CD14-positive monocyte (primary cell): ENCODE measurements at regions not wholly inside any gene's neighbourhood (a gene's known extent, or its start where the extent isn't known, plus 50 kb on each side); places are given as distances from the start of the nearest gene placed in this dataset.
A peak's percentile ranks its signal among the peaks of the same experiment; 100 is the strongest.

Source experiments
- DNase-seq, 3 donors: peaks; one replicate each; pipeline ENCODE4 v3.0.0-alpha.2; 2011 to 2022
- H2AFZ ChIP-seq: 2 replicates; pipeline ENCODE4 v1.6.0; 2012; ENCODE audit warnings: mild to moderate bottlenecking, low read depth, low read length, inconsistent platforms; ENCODE audit not compliant: insufficient read depth, poor library complexity, severe bottlenecking
- H3K27ac ChIP-seq, 2 donors: 1 replicate in 1 of 2; 2 replicates in 1 of 2; pipeline ENCODE4 v1.5.1; 2012 to 2013; ENCODE audit warnings: low read length in 2 of 2, control low read depth in 1 of 2, inconsistent platforms in 1 of 2, low read depth in 1 of 2, mild to moderate bottlenecking in 1 of 2
- H3K27me3 ChIP-seq, 2 donors: one replicate each; pipeline versions ENCODE4 v1.6.0 to v1.6.1; 2011 to 2013; ENCODE audit warnings: low read length in 2 of 2; ENCODE audit not compliant: control insufficient read depth in 2 of 2, insufficient read depth in 2 of 2
- H3K36me3 ChIP-seq, 2 donors: replicated peaks in 1 of 2; 1 replicate in 1 of 2; 2 replicates in 1 of 2; pipeline versions ENCODE4 v1.5.1 to v1.6.1; 2012 to 2013; ENCODE audit warnings: low read length in 2 of 2, control low read depth in 1 of 2, inconsistent platforms in 1 of 2, mild to moderate bottlenecking in 1 of 2; ENCODE audit not compliant: insufficient read depth in 2 of 2, control insufficient read depth in 1 of 2
- H3K4me1 ChIP-seq, 2 donors: 1 replicate in 1 of 2; 2 replicates in 1 of 2; pipeline versions ENCODE4 v1.5.1 to v1.6.1; 2012 to 2013; ENCODE audit warnings: low read length in 2 of 2, control low read depth in 1 of 2, inconsistent platforms in 1 of 2, mild to moderate bottlenecking in 1 of 2, moderate library complexity in 1 of 2; ENCODE audit not compliant: insufficient read depth in 2 of 2, control insufficient read depth in 1 of 2
- H3K4me2 ChIP-seq: replicated peaks from 2 replicates; pipeline ENCODE3; 2012; ENCODE audit warnings: low read length, moderate library complexity, mild to moderate bottlenecking; ENCODE audit not compliant: poor library complexity, severe bottlenecking; ENCODE audit errors: extremely low read depth
- H3K4me3 ChIP-seq, 3 experiments: fragments of 200-600 bp in 1 of 3; sonication (generic) in 1 of 3; replicated peaks in 1 of 3; 1 replicate in 2 of 3; 2 replicates in 1 of 3; pipeline ENCODE4 v1.5.1; 2011 to 2013; ENCODE audit warnings: low read length in 3 of 3, mild to moderate bottlenecking in 3 of 3, control low read depth in 2 of 3, low read depth in 2 of 3, inconsistent platforms in 1 of 3, moderate library complexity in 1 of 3
- H3K79me2 ChIP-seq: 2 replicates; pipeline ENCODE4 v1.6.0; 2012; ENCODE audit warnings: mild to moderate bottlenecking, control low read depth, inconsistent platforms, low read length, moderate library complexity; ENCODE audit not compliant: insufficient read depth
- H3K9ac ChIP-seq: 2 replicates; pipeline ENCODE4 v1.6.0; 2017; ENCODE audit warnings: low read length, mild to moderate bottlenecking; ENCODE audit not compliant: insufficient read depth, poor library complexity, severe bottlenecking
- H3K9me3 ChIP-seq, 2 donors: replicated peaks in 1 of 2; 1 replicate in 1 of 2; 2 replicates in 1 of 2; pipeline versions ENCODE4 v1.5.1 to v1.6.1; 2012 to 2013; ENCODE audit warnings: low read length in 2 of 2, control low read depth in 1 of 2; ENCODE audit not compliant: control insufficient read depth in 1 of 2, insufficient read depth in 1 of 2
- H4K20me1 ChIP-seq: 2 replicates; pipeline ENCODE4 v1.6.0; 2012; ENCODE audit warnings: mild to moderate bottlenecking, low read length, control low read depth, moderate library complexity; ENCODE audit not compliant: insufficient read depth
- H3K27ac Mint-ChIP-seq, 7 donors: one replicate each; pipeline ENCODE4 v1.8.0; 2020; ENCODE audit warnings: mild to moderate bottlenecking in 7 of 7, mixed read lengths in 7 of 7, moderate library complexity in 6 of 7, inconsistent platforms in 2 of 7
- H3K27me3 Mint-ChIP-seq, 3 donors: one replicate each; pipeline ENCODE4 v1.8.0; 2021 to 2022; ENCODE audit warnings: low read depth in 3 of 3, mild to moderate bottlenecking in 3 of 3, mixed read lengths in 3 of 3, moderate library complexity in 3 of 3, inconsistent platforms in 1 of 3
- H3K36me3 Mint-ChIP-seq, 2 donors: one replicate each; pipeline ENCODE4 v1.8.0; 2020; ENCODE audit warnings: mixed read lengths in 2 of 2, inconsistent platforms in 1 of 2, mild to moderate bottlenecking in 1 of 2
- H3K4me1 Mint-ChIP-seq: one replicate; pipeline ENCODE4 v1.8.0; 2020; ENCODE audit warnings: mild to moderate bottlenecking, mixed read lengths
- H3K4me3 Mint-ChIP-seq, 2 donors: one replicate each; pipeline ENCODE4 v1.8.0; 2020; ENCODE audit warnings: mild to moderate bottlenecking in 2 of 2, mixed read lengths in 2 of 2, moderate library complexity in 1 of 2
- H3K9me3 Mint-ChIP-seq, 7 donors: one replicate each; pipeline ENCODE4 v1.8.0; 2020 to 2022; ENCODE audit warnings: mixed read lengths in 7 of 7, mild to moderate bottlenecking in 6 of 7, moderate library complexity in 6 of 7, inconsistent platforms in 2 of 7
- CTCF ChIP-seq: fragments of 200-600 bp; IDR thresholded peaks from one replicate; pipeline ENCODE4 v1.8.0; 2022; ENCODE audit warnings: antibody characterized with exemption, mild to moderate bottlenecking
- WGBS: methylation state at CpG from one replicate; pipeline ENCODE4 v1.1.5; 2013; ENCODE audit warnings: missing lambda C conversion rate; ENCODE audit not compliant: insufficient coverage; 5-methylcytosine and 5-hydroxymethylcytosine counted together
- intact Hi-C, 2 donors: fragments of 100-400 bp; cut with micrococcal nuclease; formaldehyde crosslinking; loops; one replicate each; pipeline versions ENCODE4 v1.15.0 to v1.15.1; 2023

DNA sequence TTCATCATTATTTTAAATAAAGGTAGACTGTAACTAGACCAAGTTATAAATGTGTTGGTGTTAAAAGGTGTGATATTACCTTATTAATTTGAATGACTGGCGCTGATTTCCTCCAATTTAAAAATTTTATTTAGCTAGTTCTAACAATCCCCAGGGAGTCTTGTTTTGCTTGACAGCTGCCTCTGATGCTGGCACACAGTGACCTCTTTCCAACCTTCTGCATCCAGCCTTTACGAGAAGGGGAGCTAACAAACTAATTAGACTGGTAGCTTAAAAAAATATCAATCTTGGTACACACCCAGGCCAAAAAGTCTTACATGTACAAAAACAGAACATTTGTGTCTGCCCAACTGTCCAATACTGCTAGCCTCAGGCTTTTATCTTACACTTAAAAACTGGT, 51.8 kb upstream of the ENPEP start:
- H3K27me3 ChIP-seq: no peaks in the 10 kb centered on the region
- H3K4me1 ChIP-seq: no peaks in the 10 kb centered on the region
- H3K79me2 ChIP-seq: no peaks in the 10 kb centered on the region
- H2AFZ ChIP-seq: no peak overlapping the region
- no peak overlapping the region for H3K27ac ChIP-seq
- no peak overlapping the region for H3K4me2 ChIP-seq
- no peak for TF ChIP-seq CTCF
- no peak overlapping the region for H3K9ac ChIP-seq
- no peak for DNase-seq
- H4K20me1 ChIP-seq: no peaks in the 10 kb centered on the region
- H3K9me3 Mint-ChIP-seq: peaks cover 0 to 12% (median 5%) of the 10 kb centered on the region in 7 donors
- no peak overlapping the region for H3K27ac Mint-ChIP-seq
- H3K36me3 ChIP-seq: no peaks in the 10 kb centered on the region
- H3K4me3 ChIP-seq: no peak overlapping the region
- peaks cover 0 to 4% of the 10 kb centered on the region in 2 donors for H3K9me3 ChIP-seq
- peaks cover 8 to 15% (median 11%) of the 10 kb centered on the region in 3 donors for H3K27me3 Mint-ChIP-seq
- intact Hi-C loops: no loop called here
- H3K36me3 Mint-ChIP-seq: no peaks in the 10 kb centered on the region
- no peak overlapping the region for H3K4me3 Mint-ChIP-seq
- H3K4me1 Mint-ChIP-seq: no peaks in the 10 kb centered on the region
- WGBS: no CpG with 5 or more reads among the region's 2 CpGs

DNA sequence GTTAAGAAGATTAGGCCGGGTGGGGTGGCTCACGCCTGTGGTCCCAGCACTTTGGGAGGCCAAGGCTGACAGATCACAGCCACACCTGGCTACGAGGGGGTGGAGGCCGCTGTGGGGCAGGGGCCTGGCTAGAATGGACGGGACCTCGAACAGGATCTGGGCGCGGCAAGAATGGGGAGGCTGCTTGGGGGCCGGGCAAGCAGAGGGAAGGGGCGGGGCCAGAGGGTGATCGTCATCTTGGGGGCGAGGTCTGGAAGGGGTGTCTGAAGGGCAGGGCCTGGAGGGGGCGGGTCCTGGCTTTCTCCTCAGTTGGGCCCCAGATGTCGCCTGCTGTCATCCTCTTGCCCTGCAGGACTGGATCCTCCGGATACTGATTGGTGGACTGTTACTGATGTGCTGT, 57.3 kb upstream of the ENPEP start:
- Histone ChIP-seq H3K4me3 (no peak overlapping the region), H2AFZ (no peak overlapping the region), H3K4me2 (no peak overlapping the region), H3K9me3 (peaks cover 0 to 5% of the 10 kb centered on the region in 2 donors), H4K20me1 (no peaks in the 10 kb centered on the region), H3K4me1 (no peaks in the 10 kb centered on the region), H3K9ac (no peak overlapping the region), H3K27ac (no peak overlapping the region), H3K36me3 (no peaks in the 10 kb centered on the region), H3K27me3 (no peaks in the 10 kb centered on the region), H3K79me2 (no peaks in the 10 kb centered on the region)
- DNase-seq: no peak
- H3K27me3 Mint-ChIP-seq: peaks cover 0 to 10% (median 6%) of the 10 kb centered on the region in 3 donors
- H3K9me3 Mint-ChIP-seq: peaks cover 0 to 19% (median 8%) of the 10 kb centered on the region in 7 donors
- intact Hi-C loops: no loop called here
- no peaks in the 10 kb centered on the region for H3K36me3 Mint-ChIP-seq
- TF ChIP-seq CTCF: no peak
- WGBS: 90% methylated on average over 11 of the region's 15 CpGs
- no peak overlapping the region for H3K27ac Mint-ChIP-seq
- peak overlapping the region in 1 of 2 donors; percentile 52 for H3K4me3 Mint-ChIP-seq
- H3K4me1 Mint-ChIP-seq: no peaks in the 10 kb centered on the region
